ENCODE measurements at regions not wholly inside any gene's neighbourhood (a gene's known extent, or its start where the extent isn't known, plus 50 kb on each side); places are given as distances from the start of the nearest gene placed in this dataset.
"Not testable (repeated sequence)": the region's sequence is repeated elsewhere in the genome, so short reads cannot be mapped to it uniquely, and the experiment has no call there.

DNA sequence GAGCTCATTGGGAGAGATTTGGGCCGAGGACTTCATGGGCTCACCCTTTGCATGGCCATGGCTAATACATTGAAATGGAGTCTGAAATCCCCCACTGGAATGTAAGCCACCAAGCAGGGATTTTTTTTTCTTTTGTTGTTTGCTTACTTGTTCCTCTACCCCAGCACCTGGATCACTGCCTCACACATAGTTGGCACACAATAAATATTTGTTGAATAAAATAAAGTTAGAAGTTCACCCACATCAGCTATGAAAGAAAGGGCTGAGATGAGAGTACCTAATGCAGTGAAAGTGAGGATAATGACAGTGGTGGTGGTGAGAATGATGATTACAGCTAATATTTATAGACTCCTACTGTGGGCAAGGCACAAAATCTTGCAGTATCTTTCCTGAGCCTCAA lies 98.1 kb upstream of the ANXA1 start:
- DNase-seq, result no peak

GRCh38 chr9:73050887-73051550 lies 98.2 kb upstream of the ALDH1A1 start:
- DNase-seq, result no peak

DNA sequence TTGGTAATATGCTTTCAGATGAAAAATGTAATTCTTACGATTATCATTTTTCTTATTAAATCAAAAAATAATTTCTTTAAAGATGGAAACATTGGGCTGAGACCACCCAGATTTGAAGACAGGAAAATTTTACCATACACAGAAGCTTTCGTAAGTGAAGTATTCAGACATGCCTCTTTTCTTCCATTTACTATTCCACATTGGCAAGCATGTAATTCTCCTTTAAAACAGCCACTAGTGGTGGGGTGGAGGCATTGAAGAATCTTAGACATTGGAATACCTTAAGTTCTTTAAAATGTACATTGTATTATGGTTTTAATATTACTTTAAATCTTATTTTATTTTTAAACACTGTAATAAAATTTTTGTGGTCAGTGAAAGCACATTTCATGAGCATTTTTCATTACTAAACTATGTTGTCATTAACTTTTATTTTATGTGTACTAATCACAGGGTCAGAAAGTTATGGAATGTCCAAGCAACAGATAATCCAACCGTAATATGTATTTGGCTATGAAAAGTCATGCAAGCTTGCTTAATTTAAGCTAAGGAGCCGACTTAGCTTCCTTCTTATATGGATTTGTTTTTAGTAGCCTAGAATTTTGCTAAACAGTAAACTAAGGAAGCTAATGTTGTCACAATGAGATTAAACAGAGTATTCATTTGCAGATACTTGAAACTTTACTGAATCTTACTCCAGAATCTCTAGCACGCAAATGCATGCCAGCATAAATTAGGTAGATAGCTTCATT lies 97.4 kb upstream of the ALDH1A1 start:
- no peak for DNase-seq

GRCh38 chr9:73049280-73049679 lies 96.4 kb upstream of the ALDH1A1 start:
- no peak for DNase-seq

DNA sequence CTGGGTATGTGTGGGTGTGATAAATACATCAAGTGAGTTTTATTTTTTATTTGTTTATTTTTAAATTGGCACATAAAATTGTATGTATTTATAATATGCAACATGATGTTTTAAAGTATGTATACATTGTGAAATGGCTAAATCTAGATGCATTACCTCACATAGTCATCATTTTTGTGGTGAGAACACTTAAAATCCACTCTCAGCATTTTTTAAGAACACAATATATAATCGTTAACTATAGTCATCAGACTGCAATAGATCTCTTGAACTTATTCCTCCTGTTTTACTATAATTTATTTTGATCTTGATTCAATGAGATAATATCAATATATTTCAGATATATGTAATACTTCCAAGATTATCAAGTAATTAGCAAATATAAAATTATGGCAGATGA lies 93.9 kb upstream of the ALDH1A1 start:
- DNase-seq, result no peak

GRCh38 chr9:73044776-73045175 lies 91.9 kb upstream of the ALDH1A1 start:
- not testable (repeated sequence) for DNase-seq

- DNase-seq, result no peak
These were observed 89.3 kb upstream of the ALDH1A1 start for GRCh38 chr9:73042155-73042554.

GRCh38 chr9:73039271-73040263 lies 86.7 kb upstream of the ALDH1A1 start:
- no peak for DNase-seq

DNA sequence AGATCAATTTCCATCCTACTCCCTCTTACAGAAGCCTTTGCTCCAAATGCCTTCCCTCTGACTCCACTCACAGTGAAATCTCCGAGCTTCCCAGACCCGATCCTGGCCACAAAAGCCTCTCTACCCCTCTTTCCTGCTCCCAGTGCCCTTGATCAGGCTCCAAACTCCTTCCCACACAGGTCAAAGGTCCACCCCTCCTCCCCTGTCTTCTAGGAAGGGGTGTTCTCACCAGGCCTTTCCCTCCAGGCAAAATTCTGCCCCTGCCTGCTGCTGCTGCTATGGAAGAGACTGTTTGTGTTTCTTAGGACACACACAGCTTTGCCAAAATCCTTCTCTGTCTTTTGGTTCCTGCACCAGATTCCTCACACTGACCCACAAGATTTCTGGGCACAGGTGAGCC lies 85.8 kb upstream of the ALDH1A1 start:
- DNase-seq, result no peak

- no peak for DNase-seq
These were observed 85.2 kb upstream of the ALDH1A1 start for GRCh38 chr9:73038089-73038509.

DNA sequence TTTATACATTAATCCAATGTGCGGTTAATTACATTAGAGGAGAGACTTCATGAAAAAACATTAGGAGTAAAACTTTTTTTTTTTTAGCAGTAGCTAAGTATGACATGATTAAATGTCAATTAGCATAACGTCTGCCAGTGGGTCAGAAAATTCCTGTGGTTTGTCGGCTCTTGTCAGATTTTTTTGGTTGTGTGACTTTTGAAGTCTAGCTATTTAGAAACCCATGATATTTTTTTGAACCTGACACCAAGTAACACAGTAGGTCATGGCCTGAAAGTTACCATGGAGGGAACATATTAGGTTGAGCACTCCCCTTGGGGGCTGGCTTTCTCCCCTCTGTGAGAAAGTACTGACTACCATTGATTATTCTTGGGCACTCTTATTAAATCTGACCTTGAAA lies 84.8 kb upstream of the ALDH1A1 start:
- DNase-seq, result no peak

DNA sequence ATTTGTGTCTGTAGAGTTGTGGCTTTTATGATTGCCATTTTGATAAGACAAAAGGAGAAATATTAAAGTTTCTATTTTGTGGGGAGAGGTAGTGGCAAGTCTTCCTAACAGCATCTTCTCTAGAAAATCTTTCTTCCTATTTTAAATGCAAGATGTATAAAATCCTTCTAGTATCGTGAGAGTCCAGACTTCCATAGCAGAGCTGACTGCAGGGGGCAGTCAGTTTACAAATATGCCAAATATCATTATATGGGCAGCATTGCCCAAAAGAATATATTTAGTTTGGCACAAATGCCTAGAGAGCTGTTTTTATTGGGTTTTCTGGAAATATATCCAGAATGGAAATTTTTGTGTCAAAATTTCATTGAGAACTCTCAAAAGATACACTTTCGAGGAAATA lies 82.1 kb upstream of the ALDH1A1 start:
- DNase-seq, result no peak

GRCh38 chr9:73031350-73031749 lies 78.5 kb upstream of the ALDH1A1 start:
- DNase-seq, result no peak

DNA sequence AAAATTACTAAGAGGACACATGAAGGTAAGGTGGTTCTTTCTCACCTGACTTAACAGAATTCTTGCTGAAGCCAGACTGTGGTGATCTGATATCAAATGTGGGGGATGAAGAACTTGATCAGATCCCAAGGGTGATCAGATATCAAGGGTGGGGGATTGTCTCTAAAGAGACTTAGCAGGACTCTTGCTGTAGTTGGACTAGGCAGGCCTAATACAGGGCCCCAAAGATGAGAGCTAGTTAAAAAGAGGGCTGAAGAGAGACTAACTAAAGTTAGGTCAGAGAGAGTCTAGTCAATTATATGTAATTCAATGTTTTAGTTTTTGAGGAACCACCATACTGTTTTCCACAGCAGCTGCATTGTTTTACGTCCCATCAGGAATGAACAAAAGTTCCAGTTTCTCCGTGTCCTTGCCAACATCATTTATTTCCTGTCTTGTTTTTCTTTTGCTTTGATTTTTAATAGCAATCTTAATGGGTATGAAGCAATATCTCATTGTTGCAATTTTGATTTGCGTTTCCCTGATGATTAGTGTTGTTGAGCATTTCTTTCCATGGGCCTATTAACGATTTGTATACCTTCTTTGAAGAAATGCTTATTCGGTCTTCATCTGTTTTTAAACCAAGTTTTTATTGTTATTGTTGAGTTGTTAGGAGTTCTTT lies 77.6 kb upstream of the ALDH1A1 start:
- DNase-seq, result no peak

DNA sequence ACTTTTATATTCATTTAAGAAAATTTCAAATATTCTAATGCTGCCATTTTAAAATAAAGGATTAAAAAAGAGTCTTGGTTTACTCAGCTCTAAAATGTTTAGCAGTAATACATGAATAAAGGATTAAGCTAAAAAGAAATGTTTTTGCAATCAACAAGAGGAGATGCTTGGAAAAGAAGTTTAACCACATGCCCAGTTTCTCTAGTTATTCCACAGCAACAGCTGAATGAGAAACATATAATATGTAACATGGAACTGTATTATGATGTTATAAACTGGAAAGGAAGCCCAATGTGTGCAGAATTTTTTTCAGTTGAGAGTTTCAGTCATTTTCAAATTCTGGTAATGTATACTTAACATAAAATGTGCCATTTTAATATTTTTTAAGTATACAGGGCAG lies 76.5 kb upstream of the ALDH1A1 start:
- no peak for DNase-seq

DNA sequence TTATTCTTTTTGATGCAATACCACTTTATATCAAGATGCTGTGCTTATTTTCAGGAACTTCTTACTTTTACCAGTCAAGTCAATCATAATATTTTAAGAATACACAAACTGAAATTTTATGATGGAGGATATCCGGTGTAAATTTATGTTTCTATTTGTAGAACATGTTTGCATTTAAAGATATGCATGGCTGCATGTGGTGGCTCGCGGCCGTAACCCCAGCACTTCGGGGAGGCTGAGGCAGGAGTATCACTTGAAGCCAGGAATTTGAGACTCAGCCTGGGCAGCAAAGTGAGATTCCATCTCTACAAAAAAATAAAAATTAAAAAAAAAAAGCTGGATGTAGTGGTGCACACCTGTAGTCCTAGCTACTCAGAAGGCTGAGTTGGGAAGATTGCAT lies 73.5 kb upstream of the ALDH1A1 start:
- DNase-seq, result no peak

DNA sequence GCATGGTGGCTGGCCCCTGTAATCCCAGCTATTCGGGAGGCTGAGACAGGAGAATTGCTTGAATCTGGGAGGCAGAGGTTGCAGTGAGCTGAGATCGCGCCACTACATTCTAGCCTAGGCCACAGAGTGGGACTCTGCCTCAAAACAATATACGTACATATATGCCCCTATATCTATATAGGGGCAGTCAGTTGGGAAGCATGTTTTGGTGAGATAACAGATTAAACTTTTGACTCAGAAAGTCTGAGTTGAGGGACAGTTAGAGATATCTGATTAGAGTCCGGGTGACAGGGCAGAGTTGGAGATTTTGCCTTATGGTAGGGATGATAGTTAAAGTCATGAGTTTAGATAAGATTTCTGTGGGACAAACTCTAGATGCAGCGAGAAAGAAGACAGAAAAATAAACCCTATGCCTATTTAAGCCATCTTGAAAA lies 71.8 kb upstream of the ALDH1A1 start:
- DNase-seq, result no peak

- peak; percentile 22 for DNase-seq
These were observed 70.2 kb upstream of the ALDH1A1 start for GRCh38 chr9:73023025-73023541.

GRCh38 chr9:73022353-73022752 lies 69.5 kb upstream of the ALDH1A1 start:
- no peak for DNase-seq

GRCh38 chr9:73020877-73021276 lies 68.0 kb upstream of the ALDH1A1 start:
- no peak for DNase-seq

GRCh38 chr9:73014011-73014410 lies 61.2 kb upstream of the ALDH1A1 start:
- no peak for DNase-seq

DNA sequence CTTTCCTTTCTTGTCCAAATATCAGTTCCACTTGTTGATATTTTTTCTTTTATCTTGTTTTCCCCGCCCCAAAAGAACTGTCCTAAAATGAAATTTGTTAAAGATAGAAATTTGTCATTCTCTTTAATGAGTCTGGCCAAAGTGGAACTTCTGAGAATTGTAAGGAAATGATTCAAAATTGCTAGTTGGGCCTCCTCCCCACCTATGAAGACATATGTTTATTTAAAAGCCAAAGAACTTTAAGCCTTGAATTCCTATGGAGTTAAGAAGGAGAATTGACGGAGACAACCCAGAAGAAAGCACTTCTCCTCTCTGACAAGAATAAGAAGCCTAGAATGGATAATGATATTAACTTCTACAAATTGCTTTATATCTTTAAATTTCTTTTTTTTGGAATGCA lies 59.1 kb upstream of the ALDH1A1 start:
- DNase-seq, result no peak

All from activated CD4-positive, alpha-beta T cell treated with anti-CD3 and anti-CD28 coated beads, Interleukin-2, amount 50 U/mL, for 1 hour (primary cell).